ENCODE measurements at regions not wholly inside any gene's neighbourhood (a gene's known extent, or its start where the extent isn't known, plus 50 kb on each side); places are given as distances from the start of the nearest gene placed in this dataset.
"Not testable (repeated sequence)": the region's sequence is repeated elsewhere in the genome, so short reads cannot be mapped to it uniquely, and the experiment has no call there.

DNA sequence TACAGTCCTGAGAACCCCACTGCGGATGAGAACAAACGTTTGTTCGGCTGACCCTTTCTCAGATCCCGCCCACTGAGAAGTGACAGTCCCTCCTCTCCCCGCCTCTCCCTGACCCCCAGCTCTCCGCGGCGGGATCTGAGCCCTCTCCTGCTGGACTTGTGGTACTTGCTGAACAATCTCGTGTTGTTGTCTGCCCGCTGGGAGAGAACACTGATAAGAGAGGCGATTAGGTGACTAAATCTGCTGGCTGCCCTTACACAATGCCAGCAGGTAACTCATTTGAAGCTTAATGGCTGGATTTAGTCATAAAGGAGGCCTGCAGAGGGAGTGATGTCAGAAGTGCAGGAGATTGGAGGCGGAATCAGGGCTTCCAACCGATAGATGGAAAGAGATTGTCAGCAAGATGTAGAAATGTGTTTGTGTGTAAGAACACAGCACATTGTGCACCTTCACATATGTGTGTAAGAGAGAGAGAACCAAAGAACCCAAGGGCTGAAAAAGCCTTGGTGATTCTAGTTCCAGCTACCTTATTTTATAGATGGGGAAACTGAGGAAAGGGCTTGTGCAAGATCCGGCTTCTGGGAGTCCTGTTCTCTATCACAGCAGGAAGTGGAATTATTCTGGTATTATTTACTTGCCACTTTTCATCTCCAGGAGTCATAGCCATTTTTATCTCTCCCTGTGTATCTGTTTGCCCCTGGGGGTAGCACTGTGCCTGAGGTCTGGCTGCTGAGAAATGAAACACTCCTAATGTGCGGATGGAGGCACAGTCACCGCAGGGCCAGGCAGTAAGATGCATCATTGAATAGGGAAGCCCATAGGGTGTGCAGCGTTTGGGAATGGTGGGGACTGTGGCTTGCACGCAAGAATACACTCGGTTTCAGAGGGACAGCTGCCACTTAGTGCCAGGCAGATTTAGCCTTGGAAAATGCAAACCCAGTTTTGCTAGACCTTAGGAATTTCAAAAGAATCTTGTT, 203.7 kb upstream of the MSX2 start:
- DNase-seq, result no peak

DNA sequence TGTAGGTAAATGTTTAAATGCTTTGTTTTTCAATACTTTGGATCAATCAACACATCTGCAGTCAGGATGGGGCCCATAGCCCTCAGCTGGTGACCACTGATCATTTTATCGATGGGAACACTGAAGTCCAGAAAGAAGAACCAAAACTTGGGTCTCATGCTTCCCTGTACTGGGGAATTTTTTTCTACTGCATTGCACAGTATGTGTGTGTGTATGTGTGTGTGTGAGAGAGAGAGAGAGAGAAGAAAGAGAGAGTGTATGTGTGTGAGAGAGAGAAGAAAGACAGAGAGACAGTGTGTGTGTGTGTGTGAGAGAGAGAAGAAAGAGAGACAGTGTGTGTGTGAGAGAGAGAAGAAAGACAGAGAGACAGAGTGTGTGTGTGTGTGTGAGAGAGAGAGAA, 202.9 kb upstream of the MSX2 start:
- DNase-seq, result no peak

DNA sequence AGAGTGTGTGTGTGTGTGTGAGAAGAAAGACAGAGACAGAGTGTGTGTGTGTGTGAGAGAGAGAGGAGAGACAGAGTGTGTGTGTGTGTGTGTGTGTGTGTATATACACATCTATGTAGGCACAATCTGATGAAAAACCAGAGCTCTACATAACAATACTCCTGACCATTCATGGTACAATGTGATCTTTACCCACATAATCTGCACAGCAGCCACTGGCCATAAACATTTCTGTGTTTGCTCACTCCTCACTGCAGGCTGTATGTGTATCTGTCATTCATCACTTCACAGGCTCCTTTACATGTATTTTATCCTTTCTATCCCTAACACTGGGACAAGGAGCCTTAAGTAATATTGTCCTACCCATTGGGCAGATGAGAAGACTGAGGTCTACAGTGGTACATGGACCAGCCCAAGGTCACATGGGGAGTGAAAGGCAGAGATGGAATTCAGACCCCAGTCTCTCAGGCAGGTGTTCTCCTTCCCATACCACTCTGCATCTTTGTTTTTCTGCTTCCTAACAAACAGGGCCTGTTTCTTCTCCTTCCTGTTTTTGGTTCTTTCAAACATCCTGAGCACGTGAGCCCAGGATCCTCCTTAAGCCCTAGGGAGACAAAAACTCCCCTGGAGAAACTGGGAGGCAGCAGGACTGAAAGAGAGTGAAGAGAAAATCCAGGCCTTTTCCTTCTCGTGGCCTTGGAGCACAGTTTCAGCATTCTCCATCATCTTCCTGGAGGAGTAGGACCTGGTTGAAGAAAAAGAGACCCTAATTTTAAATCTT, 201.7 kb upstream of the MSX2 start:
- DNase-seq, result no peak

DNA sequence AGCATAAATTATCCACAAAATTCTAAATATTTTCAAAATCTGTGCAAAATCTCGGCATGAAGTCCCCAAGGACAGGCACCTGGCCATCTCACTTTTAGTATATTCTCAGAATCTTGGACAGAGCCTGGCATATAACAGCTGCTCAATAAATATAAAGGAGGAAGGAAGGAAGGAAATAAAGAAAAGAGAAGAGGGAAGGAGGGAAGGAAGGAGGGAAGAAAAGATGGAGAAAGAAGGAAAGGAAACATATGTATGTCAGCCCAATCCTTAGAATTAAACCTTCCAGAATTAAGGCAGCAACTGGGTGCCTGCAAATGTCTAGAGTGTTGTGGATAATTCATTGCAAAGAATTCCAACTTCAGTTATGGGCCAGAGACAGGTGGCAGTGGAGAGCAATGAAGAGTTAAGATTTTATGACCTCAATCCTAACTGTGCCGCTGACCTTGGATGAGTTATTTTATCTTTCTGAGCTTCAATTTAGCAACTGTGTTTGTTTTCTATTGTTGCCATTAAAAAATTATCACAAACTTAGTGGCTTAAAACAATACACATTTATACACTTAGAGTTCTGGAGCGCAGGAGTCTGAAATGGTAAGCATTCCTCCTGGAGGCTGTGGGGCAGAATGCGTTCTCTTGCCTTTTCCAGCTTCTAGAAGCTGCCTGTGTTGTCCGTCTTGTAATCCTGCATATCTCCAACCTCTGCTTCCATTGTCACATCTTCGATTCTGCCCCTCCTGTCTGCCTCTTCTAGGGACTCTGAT, 200.9 kb upstream of the MSX2 start:
- DNase-seq, result no peak

DNA sequence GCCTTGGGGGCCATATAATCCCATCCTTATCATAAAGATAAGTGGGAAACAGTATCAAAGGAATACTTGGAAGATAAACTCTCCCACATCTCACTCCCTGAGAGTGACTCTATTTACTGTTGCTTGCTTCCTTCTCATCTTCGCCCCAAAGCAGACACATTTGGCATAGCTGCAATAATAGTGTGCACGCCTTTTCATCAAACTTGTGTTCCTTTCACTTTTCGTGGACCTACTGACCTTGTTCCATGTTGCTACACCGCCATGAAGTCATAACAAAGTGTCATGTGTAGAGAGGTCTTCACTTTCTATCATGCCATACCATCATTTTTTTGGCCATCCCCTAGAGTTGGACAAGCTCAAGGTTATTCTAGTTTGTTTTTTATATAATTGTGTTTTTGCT, 200.0 kb upstream of the MSX2 start:
- no peak for DNase-seq

DNA sequence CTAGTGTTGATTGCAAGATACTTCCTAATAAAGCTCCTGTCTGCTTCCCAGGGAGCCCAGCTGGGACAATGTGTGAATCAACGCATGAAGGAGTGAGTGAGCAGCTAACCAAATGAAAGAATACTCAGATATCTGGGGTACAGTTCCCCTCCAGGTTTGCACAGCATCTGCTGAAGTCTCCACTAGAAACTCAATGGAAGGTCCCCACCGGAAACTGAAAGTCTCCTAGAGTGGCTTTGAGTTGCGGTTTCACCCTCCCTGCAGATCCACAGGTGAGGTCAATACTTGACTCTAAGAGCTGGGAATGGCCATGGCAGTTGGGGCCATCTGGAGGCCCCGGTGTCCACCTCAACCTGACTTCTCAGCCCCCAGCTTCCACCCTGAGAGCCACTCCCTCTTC, 198.2 kb upstream of the MSX2 start:
- no peak for DNase-seq

DNA sequence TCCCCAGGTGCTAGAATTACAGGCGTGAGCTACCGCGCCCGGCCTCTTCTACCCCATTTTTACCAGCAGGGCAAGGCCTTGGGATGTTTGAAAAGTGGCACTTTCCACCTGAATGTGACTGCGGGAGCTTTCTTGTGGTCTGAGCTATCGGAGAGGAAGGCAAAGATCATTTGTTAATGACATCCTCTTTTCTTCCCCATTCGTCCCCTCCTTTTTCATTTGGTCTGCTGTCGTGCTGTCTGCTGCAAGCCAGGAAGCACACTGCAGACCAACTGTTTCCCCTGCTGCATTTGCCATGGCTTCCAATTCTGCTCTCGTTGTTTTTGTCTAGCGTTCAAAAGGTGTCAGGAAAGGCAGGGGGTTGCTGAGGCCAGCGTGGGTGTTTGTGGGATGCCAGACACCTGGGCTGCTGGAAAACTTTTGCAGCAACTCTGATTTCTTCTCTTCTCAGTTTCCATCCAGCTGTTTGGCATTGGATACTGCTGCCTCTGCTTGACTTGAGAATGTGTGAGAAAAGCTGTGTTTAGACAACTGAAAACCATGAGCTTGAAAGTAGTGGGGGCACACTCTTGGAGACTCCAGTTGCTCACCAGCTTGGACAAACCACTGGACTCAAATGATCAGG, 196.4 kb upstream of the MSX2 start:
- peak in 1 of 3 donors; percentile 19 for DNase-seq

DNA sequence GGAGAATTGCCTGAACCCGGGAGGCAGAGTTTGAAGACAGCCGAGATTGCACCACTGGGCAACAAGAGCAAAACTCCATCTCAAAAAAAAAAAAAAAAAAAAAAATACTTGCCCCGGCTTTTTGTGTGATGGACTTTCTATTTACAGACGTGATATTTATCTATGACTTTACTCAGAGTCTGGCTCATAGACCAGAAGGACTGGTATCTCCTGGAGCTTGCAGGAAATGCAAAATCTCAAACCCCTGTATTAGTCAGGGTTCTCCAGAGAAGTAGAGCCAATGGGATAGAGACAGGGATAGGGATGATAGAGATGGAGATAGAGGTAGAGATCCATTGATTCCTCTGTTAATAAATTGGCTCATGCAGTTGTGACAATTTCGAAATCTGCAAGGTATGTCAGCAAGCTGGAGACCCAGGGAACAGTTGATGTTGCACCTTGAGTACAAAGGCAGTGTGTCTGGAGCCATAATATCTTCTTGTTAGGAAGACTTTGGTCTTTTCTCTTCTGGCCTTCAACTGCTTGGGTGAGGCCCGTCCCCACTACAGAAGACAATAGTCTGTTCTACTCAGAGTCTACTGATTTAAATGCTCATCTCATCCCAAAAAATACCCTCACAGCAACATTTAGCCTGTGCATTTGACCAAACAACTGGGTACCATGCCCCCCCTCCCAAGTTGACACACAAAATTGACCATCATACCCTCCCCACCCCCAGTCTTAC, 195.4 kb upstream of the MSX2 start:
- no peak for DNase-seq

DNA sequence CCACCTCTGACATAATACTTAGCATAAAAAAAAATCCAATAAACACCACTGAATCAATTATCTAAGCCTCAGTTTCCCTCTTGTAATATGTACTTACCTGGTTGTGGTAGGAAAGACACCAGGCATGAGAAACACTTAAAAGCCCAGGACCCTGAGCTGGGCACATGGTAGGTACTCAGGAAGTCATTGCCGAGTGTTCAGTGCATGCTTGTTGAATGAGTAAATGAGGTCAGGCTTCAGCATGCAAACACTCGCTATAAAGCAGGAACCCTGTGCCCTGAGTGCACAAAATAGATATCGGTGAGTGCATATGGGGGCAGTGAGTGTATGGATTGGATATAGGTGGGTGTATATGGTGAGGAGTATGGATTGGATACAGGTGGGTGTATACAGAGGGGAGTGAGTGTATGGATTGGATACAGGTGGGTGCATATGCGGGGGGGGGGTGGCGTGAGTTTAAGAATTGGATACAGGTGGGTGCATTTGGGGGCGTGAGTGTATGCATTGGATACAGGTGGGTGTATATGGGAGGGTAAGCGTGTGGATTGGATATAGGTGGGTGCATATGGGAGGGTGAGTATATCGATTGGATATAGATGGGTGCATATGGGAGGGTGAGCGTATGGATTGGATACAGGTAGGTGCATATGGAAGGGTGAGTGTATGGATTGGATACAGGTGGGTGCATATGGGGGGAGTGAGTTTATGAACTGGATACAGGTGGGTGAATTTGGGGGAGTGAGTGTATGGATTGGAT, 194.3 kb upstream of the MSX2 start:
- no peak for DNase-seq

DNA sequence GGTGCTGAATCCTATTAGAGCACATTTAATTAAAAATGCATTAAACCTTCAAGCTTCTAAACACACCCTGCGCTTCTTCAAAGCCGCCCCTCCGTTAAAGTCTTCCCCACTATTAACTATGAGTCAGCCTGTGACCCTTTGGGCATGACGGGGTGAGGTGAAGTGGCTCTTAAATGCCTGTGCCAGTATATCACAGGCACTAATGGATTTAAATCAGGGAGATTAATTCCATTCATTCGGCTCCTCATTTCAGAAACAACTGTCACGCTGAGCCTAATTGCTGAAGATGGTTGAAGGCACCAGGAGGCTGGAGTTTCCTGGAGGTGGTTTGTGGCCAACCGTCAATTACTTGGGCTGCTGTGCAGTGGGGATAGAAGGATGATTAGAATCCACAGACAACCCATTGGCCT, 192.6 kb upstream of the MSX2 start:
- no peak for DNase-seq

DNA sequence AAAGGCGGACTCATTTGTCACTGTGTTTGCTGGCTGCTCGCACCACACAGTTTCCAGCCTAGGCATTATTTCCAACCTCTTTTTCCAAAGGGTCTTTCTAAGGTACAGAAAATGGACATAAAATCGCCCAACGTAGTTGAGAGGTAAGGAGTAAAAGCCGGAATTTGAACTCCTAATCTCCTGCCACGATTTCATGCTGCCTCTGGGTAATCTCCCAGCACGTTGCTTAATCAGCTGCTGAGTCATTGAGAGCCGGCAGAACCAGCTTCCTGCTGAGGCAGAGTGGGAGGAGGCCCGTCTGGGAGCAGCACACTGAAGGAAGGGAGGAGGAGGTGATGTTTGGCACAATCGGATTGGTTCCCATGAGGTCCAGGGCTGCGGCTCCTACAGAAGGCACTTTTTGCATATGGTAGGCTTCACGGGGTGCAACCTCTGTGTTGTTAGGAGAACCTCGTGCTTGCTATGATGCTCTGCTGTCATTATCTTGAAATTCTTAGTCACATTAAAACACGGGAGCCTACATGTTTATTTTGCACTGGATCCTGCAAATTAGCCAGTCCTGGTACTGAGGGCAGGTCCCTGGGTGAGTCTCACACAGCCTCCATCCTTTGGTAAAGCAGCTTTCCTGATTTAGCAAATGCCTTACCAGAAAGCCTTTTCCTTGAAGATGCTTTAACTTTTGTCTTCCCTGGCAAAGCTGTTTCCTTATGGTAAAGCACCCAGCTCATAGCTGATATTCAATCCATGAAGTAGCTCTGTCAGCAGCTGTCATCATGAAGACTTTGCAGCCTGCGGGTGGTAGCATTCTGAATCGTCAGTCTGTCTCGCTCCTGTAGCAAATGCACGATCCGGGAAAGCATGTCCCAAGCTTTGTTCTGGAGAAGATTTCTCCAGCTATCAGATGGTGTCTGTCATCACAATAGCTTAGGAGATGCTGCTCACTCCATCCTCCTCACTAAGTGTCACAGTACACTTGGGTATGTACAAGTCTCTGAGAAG, 191.6 kb upstream of the MSX2 start:
- DNase-seq, result peak; percentile 2 to 82 (median 26)

DNA sequence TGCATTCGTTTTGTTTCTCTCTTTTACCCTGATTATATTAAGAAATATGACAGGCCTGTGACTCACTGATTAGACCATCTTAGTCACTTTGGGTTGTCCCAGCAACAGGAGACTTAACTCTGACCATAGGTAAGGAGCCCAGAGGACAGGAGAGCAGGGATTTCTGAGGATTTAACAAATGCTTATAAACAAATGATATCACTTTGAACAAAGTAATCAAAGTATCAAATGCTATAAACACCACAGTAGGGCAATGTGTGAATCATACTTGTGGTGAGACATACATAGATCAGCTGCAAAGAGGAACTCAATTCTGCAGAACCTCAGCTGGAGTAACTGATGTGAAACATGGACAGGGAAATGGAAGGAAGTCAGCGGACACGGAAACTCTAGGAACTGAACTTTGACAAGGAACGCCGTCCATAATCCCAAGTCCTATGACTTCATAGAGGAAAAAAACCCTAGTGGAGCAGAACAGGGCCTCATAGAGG, 190.6 kb upstream of the MSX2 start:
- DNase-seq, result peak in 1 of 3 donors; percentile 65

DNA sequence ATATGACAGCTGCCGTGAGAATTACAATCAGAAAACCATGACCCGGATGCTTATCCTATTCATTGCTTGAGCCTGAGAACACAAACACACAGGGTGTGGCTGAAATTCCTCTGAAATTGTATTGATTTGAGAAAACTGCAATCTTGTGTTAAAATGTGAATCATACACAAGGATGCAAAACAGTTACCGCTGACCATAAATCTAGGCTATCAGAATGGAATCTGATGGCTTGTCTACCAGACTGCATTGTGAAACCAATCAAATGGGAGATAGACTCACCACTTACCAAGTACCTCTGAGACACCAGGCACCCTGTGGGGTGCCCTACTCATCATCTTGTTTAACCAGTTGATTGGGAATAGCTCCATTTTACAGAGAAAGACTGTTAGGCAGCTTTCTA, 188.7 kb upstream of the MSX2 start:
- no peak for DNase-seq

DNA sequence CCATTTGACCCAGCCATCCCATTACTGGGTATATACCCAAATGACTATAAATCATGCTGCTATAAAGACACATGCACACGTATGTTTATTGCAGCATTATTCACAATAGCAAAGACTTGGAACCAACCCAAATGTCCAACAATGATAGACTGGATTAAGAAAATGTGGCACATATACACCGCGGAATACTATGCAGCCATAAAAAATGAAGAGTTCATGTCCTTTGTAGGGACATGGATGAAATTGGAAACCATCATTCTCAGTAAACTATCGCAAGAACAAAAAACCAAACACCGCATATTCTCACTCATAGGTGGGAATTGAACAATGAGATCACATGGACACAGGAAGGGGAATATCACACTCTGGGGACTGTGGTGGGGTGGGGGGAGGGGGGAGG, 184.6 kb upstream of the MSX2 start:
- DNase-seq, result not testable (repeated sequence)

DNA sequence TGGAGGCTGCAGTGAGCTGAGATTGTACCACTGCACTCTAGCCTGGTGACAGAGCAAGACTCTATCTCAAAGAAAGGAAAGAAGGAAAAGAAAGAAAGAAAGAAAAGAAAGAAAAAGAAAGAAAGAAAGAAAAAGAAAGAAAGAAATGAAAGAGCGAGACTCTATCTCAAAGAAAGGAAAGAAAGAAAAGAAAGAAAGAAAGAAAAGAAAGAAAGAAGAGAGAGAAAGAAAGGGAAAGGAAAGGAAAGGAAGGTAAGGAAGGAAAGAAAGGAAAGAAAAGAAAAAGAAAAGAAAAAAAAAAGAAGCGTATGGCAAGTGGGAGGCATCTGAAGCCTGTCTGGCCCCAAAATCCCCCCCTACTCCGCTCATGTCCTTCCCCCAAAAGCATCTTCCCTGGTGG, 182.3 kb upstream of the MSX2 start:
- DNase-seq, result no peak

DNA sequence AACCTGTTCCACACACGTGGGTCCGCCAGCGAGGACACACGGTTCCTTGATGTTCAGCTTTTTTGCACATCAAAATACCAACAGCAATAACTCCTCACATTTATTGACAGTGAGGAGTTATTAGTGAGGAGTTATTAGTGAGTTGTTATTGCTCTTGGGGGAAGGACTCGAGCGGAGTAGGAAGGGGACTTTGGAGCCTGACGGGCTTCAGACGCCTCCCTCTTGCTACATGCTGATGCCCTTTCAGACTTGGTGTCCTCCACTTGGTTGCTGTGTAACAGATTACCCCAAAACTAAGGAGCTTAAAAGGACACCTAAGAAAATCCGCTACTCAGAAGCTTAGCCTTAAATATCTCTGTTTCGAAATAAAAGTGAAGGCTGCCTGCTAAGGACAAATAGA, 181.9 kb upstream of the MSX2 start:
- DNase-seq, result no peak

DNA sequence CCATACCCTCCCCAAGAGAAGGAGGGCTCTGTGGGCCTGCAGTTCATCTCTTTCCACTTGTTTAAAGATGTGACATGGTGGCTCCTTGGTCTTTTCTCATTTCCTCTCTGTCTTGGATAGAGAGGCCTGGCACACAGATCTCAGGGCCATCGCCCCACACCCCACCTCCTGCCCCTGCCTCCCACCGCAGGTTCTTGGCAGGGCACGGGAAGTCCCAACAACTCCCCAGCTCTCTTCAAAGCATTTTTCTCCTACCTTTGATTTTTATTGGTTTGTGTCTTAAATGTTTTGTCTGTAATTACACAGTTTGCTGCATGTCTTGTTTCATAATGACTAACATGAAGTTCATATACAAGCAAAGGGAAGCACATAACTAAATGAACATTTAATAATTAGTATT, 178.5 kb upstream of the MSX2 start:
- DNase-seq, result no peak

DNA sequence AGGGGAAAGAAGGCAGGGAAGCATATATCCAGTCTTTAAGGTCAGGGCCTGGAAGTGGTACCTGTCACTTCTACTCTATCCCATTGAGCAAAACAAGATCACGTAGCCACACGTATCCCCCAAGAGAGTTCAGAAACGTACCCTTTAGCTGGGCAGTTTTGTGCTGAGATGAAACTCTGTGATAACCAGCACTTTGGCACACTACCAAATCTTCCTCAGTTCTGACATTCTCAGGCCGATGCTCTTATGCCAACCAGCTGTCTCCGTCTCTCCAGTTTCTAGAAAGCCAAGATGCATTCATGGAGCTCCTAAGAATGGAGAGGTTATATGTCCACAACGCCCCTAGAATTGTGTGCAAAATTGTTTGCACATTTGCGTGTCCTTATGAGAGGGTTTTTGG, 176.6 kb upstream of the MSX2 start:
- peak; percentile 25 to 37 (median 25) for DNase-seq

DNA sequence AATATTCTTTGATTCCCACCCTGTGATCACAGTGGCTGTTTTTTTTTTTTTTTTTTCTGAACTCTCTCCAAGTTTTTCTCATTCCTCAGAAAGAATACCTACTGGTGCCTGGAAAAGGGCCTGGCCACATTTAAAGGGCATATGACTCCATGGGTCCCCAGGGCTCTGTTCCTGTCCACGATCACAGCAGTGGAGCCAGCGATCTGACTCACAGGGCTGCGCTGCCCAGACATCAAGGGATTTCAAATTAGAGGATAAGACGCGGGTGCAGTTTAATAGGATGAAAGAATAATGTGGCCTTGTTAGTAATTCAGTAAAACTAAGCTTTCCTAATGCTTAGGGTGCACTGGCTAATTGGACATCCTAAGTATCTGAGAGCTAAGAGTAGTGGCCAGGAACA, 175.1 kb upstream of the MSX2 start:
- DNase-seq, result no peak

All from muscle of back (tissue), 3 donors.